Osteoblast (primary cell): ENCODE measurements at regions not wholly inside any gene's neighbourhood (a gene's known extent, or its start where the extent isn't known, plus 50 kb on each side); places are given as distances from the start of the nearest gene placed in this dataset.

Source experiments
- DNase-seq: peaks from one replicate; pipeline ENCODE4 v3.0.0; 2011; ENCODE audit warnings: low spot score, mixed read lengths; ENCODE audit not compliant: insufficient read length; ENCODE audit errors: missing footprints
- H2AFZ ChIP-seq: 2 replicates; pipeline ENCODE4 v1.6.0; 2011; ENCODE audit warnings: mild to moderate bottlenecking, low read length
- H3K27ac ChIP-seq: 2 replicates; pipeline ENCODE4 v1.5.1; 2011; ENCODE audit warnings: mild to moderate bottlenecking, low read depth, low read length, moderate library complexity
- H3K27me3 ChIP-seq: 2 replicates; pipeline ENCODE4 v1.6.0; 2012; ENCODE audit warnings: mild to moderate bottlenecking, control low read depth, inconsistent platforms, low read length, moderate library complexity; ENCODE audit not compliant: insufficient read depth
- H3K36me3 ChIP-seq: 2 replicates; pipeline ENCODE4 v1.5.1; 2011; ENCODE audit warnings: mild to moderate bottlenecking, low read length, control low read depth, moderate library complexity; ENCODE audit not compliant: insufficient read depth
- H3K4me1 ChIP-seq: 2 replicates; pipeline ENCODE4 v1.5.1; 2011; ENCODE audit warnings: mild to moderate bottlenecking, low read length, control low read depth, moderate library complexity; ENCODE audit not compliant: insufficient read depth
- H3K4me2 ChIP-seq: 2 replicates; pipeline ENCODE4 v1.6.0; 2011; ENCODE audit warnings: mild to moderate bottlenecking, low read length; ENCODE audit not compliant: insufficient read depth
- H3K4me3 ChIP-seq: fragments of 200-600 bp; sonication (generic); 3 replicates; pipeline ENCODE4 v1.5.1; 2012; ENCODE audit warnings: mild to moderate bottlenecking, low read length, inconsistent platforms; ENCODE audit not compliant: insufficient read depth
- H3K79me2 ChIP-seq: 2 replicates; pipeline ENCODE4 v1.6.0; 2012; ENCODE audit warnings: mild to moderate bottlenecking, low read length, control low read depth, inconsistent platforms; ENCODE audit not compliant: insufficient read depth
- H3K9me3 ChIP-seq: 2 replicates; pipeline ENCODE4 v1.5.1; 2011; ENCODE audit warnings: low read depth, low read length, control low read depth
- H4K20me1 ChIP-seq: 2 replicates; pipeline ENCODE4 v1.6.0; 2012; ENCODE audit warnings: mild to moderate bottlenecking, low read length, control low read depth; ENCODE audit not compliant: insufficient read depth
- CTCF ChIP-seq: IDR thresholded peaks from 2 replicates; pipeline ENCODE4 v1.5.1; 2011; ENCODE audit warnings: mild to moderate bottlenecking, low read depth, low read length, moderate library complexity; ENCODE audit errors: extremely low read depth

GRCh38 chr20:11778206-11778570 is 139.5 kb upstream of the BTBD3 start:
- no peaks in the 10 kb centered on the region for H3K79me2 ChIP-seq
- DNase-seq = no peak
- no peaks in the 10 kb centered on the region for H3K27me3 ChIP-seq
- H3K9me3 ChIP-seq = no peaks in the 10 kb centered on the region
- peak overlapping the region; percentile 39 for H3K27ac ChIP-seq
- H3K4me2 ChIP-seq = peak overlapping the region; percentile 83
- TF ChIP-seq CTCF = no peak
- no peaks in the 10 kb centered on the region for H3K36me3 ChIP-seq
- peak overlapping the region; percentile 11 for H2AFZ ChIP-seq
- H3K4me3 ChIP-seq = peak overlapping the region; percentile 58
- H3K4me1 ChIP-seq = peaks cover 9% of the 10 kb centered on the region
- H4K20me1 ChIP-seq = no peaks in the 10 kb centered on the region

GRCh38 chr20:11780765-11781369 is 136.8 kb upstream of the BTBD3 start:
- no peaks in the 10 kb centered on the region for H3K36me3 ChIP-seq
- no peaks in the 10 kb centered on the region for H4K20me1 ChIP-seq
- H3K79me2 ChIP-seq = no peaks in the 10 kb centered on the region
- no peak for TF ChIP-seq CTCF
- H3K4me3 ChIP-seq = no peak overlapping the region
- H3K4me1 ChIP-seq = peaks cover 9% of the 10 kb centered on the region
- no peak overlapping the region for H2AFZ ChIP-seq
- DNase-seq = no peak
- no peaks in the 10 kb centered on the region for H3K9me3 ChIP-seq
- H3K27me3 ChIP-seq = no peaks in the 10 kb centered on the region
- no peak overlapping the region for H3K4me2 ChIP-seq
- H3K27ac ChIP-seq = no peak overlapping the region

- peaks cover 2% of the 10 kb centered on the region for H3K4me1 ChIP-seq
- no peaks in the 10 kb centered on the region for H3K36me3 ChIP-seq
- H3K9me3 ChIP-seq = no peaks in the 10 kb centered on the region
- H2AFZ ChIP-seq = no peak overlapping the region
- TF ChIP-seq CTCF = no peak
- no peak for DNase-seq
- no peak overlapping the region for H3K27ac ChIP-seq
- H3K27me3 ChIP-seq = no peaks in the 10 kb centered on the region
- no peak overlapping the region for H3K4me3 ChIP-seq
- no peaks in the 10 kb centered on the region for H3K79me2 ChIP-seq
- H3K4me2 ChIP-seq = no peak overlapping the region
- no peaks in the 10 kb centered on the region for H4K20me1 ChIP-seq
Measured at GRCh38 chr20:11783102-11783850, 134.4 kb upstream of the BTBD3 start.

GRCh38 chr20:11785885-11786507 is 131.7 kb upstream of the BTBD3 start:
- no peaks in the 10 kb centered on the region for H3K9me3 ChIP-seq
- no peak for TF ChIP-seq CTCF
- H3K4me2 ChIP-seq = no peak overlapping the region
- H3K27me3 ChIP-seq = no peaks in the 10 kb centered on the region
- no peak overlapping the region for H3K4me3 ChIP-seq
- H2AFZ ChIP-seq = no peak overlapping the region
- no peaks in the 10 kb centered on the region for H3K36me3 ChIP-seq
- H3K79me2 ChIP-seq = no peaks in the 10 kb centered on the region
- H3K4me1 ChIP-seq = no peaks in the 10 kb centered on the region
- no peaks in the 10 kb centered on the region for H4K20me1 ChIP-seq
- no peak for DNase-seq
- H3K27ac ChIP-seq = no peak overlapping the region
